AG04449 (cell line): ENCODE measurements at regions not wholly inside any gene's neighbourhood (a gene's known extent, or its start where the extent isn't known, plus 50 kb on each side); places are given as distances from the start of the nearest gene placed in this dataset.
A peak's percentile ranks its signal among the peaks of the same experiment; 100 is the strongest.

Experiments
- CTCF ChIA-PET: fragments of 350-600 bp; formaldehyde crosslinking; extraction: SDS; loops from one replicate; lab custom pipeline; 2021; ENCODE audit warnings: antibody characterized with exemption; lab: Yijun Ruan, JAX
- POLR2A ChIA-PET: fragments of 400-600, 350-600 bp; formaldehyde crosslinking; extraction: SDS; loops from one replicate; lab custom pipeline; 2020; ENCODE audit warnings: antibody characterized with exemption, inconsistent platforms; lab: Yijun Ruan, JAX
- DNase-seq: peaks from one replicate; pipeline ENCODE4 v3.0.0-alpha.2; 2010; ENCODE audit warnings: low read depth, low spot score
- H3K4me3 ChIP-seq: 2 replicates; pipeline ENCODE4 v1.5.1; 2011; ENCODE audit warnings: low read depth, mild to moderate bottlenecking, control low read depth, low read length
- CTCF ChIP-seq: IDR thresholded peaks from one replicate; pipeline ENCODE4 v1.5.1; 2011; ENCODE audit warnings: mild to moderate bottlenecking, moderate library complexity, low read length, control low read depth, inconsistent platforms; ENCODE audit not compliant: insufficient read depth; ENCODE audit errors: missing control alignments

- POLR2A ChIA-PET = no interaction called here
- CTCF ChIA-PET = interaction anchor here (1.1 kb wide), 1 partner anchor 11 kb away, joined by 3 read pairs; no protein-coding TSS in a partner anchor
- DNase-seq = no peak
- H3K4me3 ChIP-seq = no peak overlapping the region
- no peak for TF ChIP-seq CTCF
Observed at GRCh38 chr6:168162366-168162765, 83.4 kb upstream of the FRMD1 start.

GRCh38 chr6:168161371-168161750, 82.3 kb upstream of the FRMD1 start:
- DNase-seq = no peak
- ChIA-PET POLR2A (no interaction called here), CTCF (no interaction called here)
- TF ChIP-seq CTCF = no peak
- no peak overlapping the region for H3K4me3 ChIP-seq

GRCh38 chr6:168160506-168161370, 81.7 kb upstream of the FRMD1 start:
- POLR2A ChIA-PET = no interaction called here
- DNase-seq = no peak
- CTCF ChIA-PET = no interaction called here
- H3K4me3 ChIP-seq = no peak overlapping the region
- TF ChIP-seq CTCF = no peak

GRCh38 chr6:168159506-168159905, 80.5 kb upstream of the FRMD1 start:
- ChIA-PET CTCF (no interaction called here), POLR2A (no interaction called here)
- no peak overlapping the region for H3K4me3 ChIP-seq
- no peak for DNase-seq
- no peak for TF ChIP-seq CTCF

GRCh38 chr6:168158980-168159349, 80.0 kb upstream of the FRMD1 start:
- H3K4me3 ChIP-seq = no peak overlapping the region
- DNase-seq = no peak
- ChIA-PET CTCF (no interaction called here), POLR2A (no interaction called here)
- no peak for TF ChIP-seq CTCF

GRCh38 chr6:168158213-168158979, 79.4 kb upstream of the FRMD1 start:
- POLR2A ChIA-PET = no interaction called here
- TF ChIP-seq CTCF = no peak
- H3K4me3 ChIP-seq = peak overlapping the region; percentile 6; the same call in 1 of the 2 replicates
- DNase-seq = no peak
- CTCF ChIA-PET = no interaction called here
